ENCODE measurements at regions not wholly inside any gene's neighbourhood (a gene's known extent, or its start where the extent isn't known, plus 50 kb on each side); places are given as distances from the start of the nearest gene placed in this dataset.
"Not testable (repeated sequence)": the region's sequence is repeated elsewhere in the genome, so short reads cannot be mapped to it uniquely, and the experiment has no call there.

- DNase-seq, result no peak
Observed at GRCh38 chr5:136924490-136924889, 559.1 kb upstream of the TRPC7 start.

- DNase-seq, result no peak
Observed at GRCh38 chr5:136910625-136911024, 545.3 kb upstream of the TRPC7 start.

- no peak for DNase-seq
Observed at GRCh38 chr5:136909906-136910305, 544.6 kb upstream of the TRPC7 start.

GRCh38 chr5:136907371-136907770 lies 542.0 kb upstream of the TRPC7 start:
- DNase-seq, result no peak

- no peak for DNase-seq
Observed at GRCh38 chr5:136906545-136906944, 541.2 kb upstream of the TRPC7 start.

GRCh38 chr5:136905571-136905970 lies 540.2 kb upstream of the TRPC7 start:
- no peak for DNase-seq

- no peak for DNase-seq
Observed at GRCh38 chr5:136894070-136894469, 528.7 kb upstream of the TRPC7 start.

GRCh38 chr5:136892000-136892399 lies 526.7 kb upstream of the TRPC7 start:
- no peak for DNase-seq

- no peak for DNase-seq
Observed at GRCh38 chr5:136891175-136891972, 526.0 kb upstream of the TRPC7 start.

- no peak for DNase-seq
Observed at GRCh38 chr5:136890431-136891148, 525.2 kb upstream of the TRPC7 start.

GRCh38 chr5:136886608-136887007 lies 521.3 kb upstream of the TRPC7 start:
- no peak for DNase-seq

- DNase-seq, result no peak
Observed at GRCh38 chr5:136864960-136865359, 499.6 kb upstream of the TRPC7 start.

- no peak for DNase-seq
Observed at GRCh38 chr5:136856648-136857047, 491.3 kb upstream of the TRPC7 start.

GRCh38 chr5:136853971-136854370 lies 488.6 kb upstream of the TRPC7 start:
- DNase-seq, result no peak

- DNase-seq, result no peak
Observed at GRCh38 chr5:136840601-136841000, 475.3 kb upstream of the TRPC7 start.

GRCh38 chr5:136836093-136836492 lies 470.7 kb upstream of the TRPC7 start:
- no peak for DNase-seq

GRCh38 chr5:136820848-136821247 lies 455.5 kb upstream of the TRPC7 start:
- DNase-seq, result no peak

GRCh38 chr5:136819526-136820302 lies 454.4 kb upstream of the TRPC7 start:
- DNase-seq, result no peak

- DNase-seq, result no peak
Observed at GRCh38 chr5:136816327-136816726, 451.0 kb upstream of the TRPC7 start.

GRCh38 chr5:136814619-136815378 lies 449.5 kb upstream of the TRPC7 start:
- DNase-seq, result no peak

GRCh38 chr5:136812270-136812669 lies 446.9 kb upstream of the TRPC7 start:
- DNase-seq, result not testable (repeated sequence)

- no peak for DNase-seq
Observed at GRCh38 chr5:136811551-136811950, 446.2 kb upstream of the TRPC7 start.

- DNase-seq, result no peak
Observed at GRCh38 chr5:136811086-136811485, 445.7 kb upstream of the TRPC7 start.
